ENCODE measurements at regions not wholly inside any gene's neighbourhood (a gene's known extent, or its start where the extent isn't known, plus 50 kb on each side); places are given as distances from the start of the nearest gene placed in this dataset.
A peak's percentile ranks its signal among the peaks of the same experiment; 100 is the strongest.

GRCh38 chr17:72534265-72534664, 413.4 kb downstream of the SOX9 start:
- DNase-seq = no peak

DNA sequence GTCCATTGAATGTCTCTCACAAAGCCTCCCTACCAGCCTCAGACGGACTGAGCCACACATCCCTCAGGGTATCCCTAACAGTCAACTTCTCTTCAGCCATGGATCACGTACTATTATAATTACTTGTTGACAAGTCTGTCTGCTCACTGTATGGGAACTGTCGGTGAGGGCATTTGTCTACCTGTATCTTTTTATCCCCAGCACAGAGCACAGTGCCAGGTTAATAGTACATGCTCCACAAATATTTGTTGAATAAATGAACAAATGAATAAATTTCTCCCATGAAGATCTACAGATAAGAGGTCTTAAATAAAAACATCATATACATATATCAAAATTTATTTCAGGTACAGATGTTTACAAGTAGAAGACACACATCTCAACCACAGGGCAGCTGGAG, 414.0 kb downstream of the SOX9 start:
- DNase-seq = no peak

DNA sequence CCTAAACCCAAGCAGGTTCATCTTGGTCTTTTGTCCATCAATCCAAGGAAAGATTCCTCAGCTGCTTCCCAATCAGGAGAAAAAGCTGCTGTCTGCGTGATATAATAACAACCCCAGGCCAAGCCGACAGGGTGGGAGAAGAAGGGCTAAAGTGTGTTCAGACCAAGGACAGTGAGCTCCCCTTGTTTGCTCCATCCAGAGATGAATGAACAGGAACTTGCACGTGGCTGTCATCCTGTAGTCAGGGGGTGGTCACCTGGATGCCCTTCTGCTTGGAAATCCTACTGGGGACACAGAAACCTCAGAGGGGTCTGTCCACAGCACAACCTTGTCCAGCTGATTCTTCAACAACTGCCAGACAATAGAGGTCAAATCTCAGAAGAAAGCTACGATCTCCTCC, 414.5 kb downstream of the SOX9 start:
- no peak for DNase-seq

DNA sequence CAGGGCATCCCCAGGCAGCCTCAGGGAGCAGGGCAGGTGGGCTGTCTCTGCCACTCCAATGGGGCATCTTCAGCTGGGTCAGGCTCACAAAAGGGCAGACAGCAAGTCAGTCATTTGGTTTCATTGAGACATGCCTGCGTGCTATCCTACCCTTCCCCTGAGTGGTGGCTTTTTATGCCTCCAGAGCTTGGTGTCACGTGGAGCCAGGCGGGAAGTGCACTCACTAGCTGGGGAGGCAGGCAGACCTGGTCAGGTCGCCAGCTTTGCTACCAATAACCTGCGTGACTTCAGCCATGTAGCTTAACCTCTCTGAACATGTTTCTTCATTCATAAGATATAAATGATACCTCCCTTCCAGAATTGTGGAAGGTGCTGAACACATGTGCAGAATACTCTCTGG, 415.0 kb downstream of the SOX9 start:
- DNase-seq = no peak

- no peak for DNase-seq
Observed at GRCh38 chr17:72536788-72537187, 416.0 kb downstream of the SOX9 start.

GRCh38 chr17:72538443-72538842, 417.6 kb downstream of the SOX9 start:
- DNase-seq = no peak

DNA sequence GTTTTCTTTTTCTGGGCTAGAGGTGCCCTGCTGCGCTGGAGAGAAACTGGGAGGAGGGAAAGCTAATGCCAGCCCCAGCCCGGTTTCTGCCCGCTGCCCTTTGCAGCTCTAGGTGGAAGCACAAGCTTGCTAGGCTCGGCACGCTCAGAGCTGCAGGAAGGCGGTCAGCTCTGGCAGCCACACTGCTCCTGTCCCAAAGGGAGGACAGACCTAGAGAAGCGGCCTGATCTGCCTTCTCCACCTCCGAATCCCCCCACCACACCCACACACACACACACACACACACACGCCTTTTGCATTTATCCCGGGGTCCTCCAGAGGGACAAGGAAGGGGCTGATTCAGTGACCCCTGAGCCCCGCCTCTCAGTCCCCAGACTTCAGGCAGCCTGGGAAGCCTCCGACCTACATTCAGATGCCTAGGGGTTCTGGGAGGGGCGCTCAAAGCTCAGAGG, 418.1 kb downstream of the SOX9 start:
- no peak for DNase-seq

DNA sequence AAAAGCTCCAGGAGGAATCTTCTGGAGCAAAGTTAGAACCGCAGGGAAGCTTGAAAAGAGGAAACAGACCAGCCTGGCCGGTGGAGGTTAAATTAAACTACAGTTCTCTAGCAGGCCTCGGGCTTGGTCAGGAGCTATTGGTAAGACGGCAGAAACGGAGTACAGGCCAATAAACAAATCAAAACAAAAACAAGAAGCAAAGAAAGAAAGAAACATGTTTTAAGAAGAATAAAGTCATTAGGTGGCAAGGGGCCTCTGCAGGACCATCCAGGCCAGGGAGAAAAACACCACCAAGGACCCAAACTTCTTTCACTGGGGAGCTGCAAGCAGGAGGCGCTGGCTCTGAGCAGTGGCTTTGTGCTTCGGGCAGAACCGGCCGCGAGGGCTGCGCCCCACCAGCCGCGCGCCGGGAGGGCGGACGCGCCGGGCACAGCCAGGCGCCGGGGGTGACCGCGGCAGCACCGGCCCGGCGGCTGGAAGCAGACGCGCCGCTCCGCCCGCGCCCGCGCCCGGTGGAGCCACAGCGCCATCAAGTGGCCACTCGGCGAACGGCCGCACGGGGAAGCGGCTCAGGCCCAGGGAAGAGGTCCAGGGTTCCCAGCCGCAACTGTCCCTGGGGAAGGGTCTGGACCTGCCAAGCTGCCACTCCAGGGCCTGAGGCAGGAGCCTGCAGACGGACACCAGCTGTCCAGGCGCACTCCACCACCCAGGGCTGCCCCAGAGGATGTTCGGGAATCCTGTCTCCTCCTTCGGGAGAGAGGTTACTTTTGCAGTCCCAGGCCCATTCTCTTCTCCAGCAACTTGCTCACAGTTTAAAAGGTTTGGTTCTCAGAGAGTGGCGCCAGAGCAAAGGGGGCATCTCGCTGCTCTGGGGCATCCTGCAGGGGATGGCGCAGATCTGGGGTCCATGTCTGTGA, 419.4 kb downstream of the SOX9 start:
- DNase-seq = peak; percentile 83

- DNase-seq = no peak
Observed at GRCh38 chr17:72542317-72542716, 421.5 kb downstream of the SOX9 start.

DNA sequence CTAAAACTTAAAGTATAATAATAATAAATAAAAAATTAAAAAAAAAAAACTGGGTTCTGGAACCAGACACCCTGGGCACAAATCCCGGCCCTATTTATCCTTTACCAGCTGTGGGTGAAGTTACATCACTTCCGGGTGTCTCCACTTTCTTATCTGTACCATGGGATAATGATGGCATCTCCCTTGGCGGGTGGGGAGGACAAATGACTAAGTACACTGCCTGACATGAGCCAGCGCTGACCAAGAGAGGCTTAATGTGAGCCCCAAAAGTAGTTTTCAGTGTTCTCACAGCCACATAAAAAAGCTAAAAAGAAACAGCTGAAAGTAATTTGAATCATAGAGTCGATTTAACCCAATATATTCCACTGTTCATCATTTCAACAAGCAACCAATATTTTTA, 424.9 kb downstream of the SOX9 start:
- no peak for DNase-seq

DNA sequence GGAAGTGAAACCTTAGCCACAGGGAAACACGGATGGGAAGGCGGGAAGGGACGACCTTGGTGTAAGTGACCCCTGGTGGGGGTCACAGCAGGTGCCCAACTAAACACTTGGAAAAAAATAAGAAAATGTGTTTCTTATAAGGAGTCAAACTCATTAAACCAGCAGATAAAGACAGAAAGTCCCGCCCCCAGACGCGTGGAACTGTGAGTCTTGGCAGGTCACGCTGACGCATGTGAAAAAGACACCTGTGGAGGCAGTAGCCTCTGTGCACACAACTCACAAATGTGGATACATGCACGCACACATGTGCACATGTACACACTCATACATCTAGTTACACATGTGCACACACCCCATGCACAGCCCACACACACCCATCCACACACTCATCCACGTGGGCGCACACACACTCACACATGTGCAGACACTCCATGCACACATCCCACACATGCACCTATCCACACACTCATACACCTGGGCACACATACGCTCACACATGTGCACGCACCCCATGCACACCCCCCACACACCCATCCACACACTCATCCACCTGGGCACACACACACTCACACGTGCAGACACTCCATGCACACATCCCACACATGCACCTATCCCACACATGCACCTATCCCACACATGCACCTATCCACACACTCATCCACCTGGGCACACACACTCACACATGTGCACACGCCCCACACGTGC, 432.4 kb downstream of the SOX9 start:
- no peak for DNase-seq

GRCh38 chr17:72554508-72554907, 433.7 kb downstream of the SOX9 start:
- DNase-seq = no peak

- DNase-seq = no peak
Observed at GRCh38 chr17:72555052-72555451, 434.2 kb downstream of the SOX9 start.

DNA sequence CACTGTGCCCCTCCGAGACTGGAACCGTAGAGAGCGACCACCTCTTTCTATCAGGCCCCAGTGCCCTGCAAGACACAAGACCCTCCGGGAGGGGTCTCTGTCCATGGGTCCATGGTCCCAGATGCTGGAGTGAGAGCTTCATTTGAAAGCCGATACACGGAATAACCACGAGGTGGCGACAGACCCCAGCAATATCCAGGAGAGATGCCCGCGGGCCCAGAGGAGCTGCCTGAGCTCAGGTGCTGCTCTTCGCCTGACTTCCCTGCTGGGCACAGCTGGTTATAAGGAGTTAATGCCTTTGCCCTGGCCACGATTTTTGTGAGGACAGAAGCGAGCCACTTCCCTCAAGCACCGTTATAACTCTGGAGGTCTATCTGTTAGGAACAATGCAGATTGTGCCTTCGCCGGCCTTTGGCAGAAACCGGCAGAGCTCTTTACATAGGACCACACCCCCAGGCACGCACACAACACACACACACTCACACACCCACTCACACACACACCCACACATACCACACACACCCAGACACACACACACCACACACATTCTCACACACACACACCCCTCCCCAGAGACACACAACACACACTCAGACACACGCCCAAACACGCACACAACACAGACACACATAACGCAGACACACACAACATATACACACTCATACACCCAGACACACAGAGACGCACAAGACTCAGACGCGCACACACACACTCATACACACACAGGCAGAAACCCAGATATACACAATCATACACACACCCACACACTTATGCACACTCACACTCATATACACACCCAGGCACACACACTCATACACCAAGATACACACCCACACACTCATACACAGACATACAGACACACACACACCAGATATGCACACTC, 436.4 kb downstream of the SOX9 start:
- peak; percentile 53 for DNase-seq

- no peak for DNase-seq
Observed at GRCh38 chr17:72558971-72559476, 438.2 kb downstream of the SOX9 start.

- DNase-seq = no peak
Observed at GRCh38 chr17:72560303-72561247, 439.8 kb downstream of the SOX9 start.

DNA sequence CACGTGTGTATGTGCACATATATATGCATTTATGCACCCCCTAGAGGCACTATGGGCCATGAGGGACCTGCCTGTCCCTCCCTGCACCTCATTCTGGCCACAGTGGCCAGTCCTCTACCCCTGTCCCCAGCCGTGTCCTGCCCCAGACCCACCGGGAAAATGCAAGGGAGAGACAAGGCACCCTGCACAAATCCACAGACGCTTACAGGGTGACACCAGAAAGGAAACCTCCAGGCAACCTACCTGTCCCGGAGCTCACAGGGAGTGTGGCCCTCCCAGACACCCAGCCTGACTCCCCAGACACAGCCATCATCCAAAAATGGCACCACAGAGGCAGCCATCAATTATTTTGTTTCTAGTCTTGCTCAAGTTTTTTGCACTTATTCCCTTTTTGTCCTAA, 440.4 kb downstream of the SOX9 start:
- DNase-seq = no peak

- DNase-seq = no peak
Observed at GRCh38 chr17:72561680-72562079, 440.9 kb downstream of the SOX9 start.

GRCh38 chr17:72562615-72563188, 441.9 kb downstream of the SOX9 start:
- no peak for DNase-seq

DNA sequence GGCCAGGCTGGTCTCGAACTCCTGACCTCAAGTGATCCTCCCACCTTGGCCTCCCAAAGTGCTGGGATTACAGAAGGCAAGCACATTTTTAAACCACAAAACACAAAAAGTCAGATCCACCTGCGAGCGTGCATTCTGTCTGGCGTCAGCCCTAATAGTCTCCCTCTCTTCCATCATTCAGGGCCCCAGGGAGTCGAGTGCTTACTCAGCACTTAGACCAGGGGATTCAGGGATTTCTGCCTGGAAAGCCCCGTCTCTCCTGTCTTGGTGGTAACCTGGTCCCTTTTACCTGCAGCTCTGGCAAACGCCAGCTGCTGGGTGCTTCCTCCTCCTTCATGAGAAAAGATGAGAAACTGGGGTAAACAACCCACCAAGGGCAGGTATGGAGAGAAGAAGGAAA, 443.1 kb downstream of the SOX9 start:
- no peak for DNase-seq

GRCh38 chr17:72565006-72565405, 444.2 kb downstream of the SOX9 start:
- DNase-seq = no peak
